ENCODE measurements at regions not wholly inside any gene's neighbourhood (a gene's known extent, or its start where the extent isn't known, plus 50 kb on each side); places are given as distances from the start of the nearest gene placed in this dataset.

DNA sequence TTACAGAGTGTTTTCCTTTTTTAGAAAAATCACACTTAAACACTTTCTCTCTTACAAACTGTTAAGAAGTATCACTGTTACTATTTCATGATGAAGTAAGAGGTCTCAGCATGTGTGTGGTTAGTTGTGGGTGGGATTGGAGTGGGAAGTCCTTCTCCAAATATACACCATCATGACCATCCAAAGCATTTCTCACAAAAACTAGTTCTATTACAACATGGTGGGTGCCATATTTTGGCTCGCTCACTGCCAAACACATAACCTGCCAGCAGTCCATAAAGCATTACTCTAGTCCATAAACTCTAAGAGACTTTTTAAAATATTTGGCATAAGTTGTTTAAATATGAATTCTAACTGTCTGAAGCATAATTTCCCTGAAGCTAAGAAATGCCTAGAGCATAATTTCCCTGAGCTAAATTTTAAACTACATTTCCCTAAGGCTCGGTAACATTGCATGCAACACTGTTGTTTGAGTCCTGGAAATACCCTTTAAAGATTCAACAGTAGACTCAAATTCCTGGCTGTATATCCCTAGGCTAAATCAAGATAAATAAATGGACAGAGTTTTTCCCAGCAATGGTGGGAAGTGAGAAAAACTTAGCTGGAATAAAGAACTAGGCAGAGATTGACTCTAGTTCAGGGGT is 415.0 kb upstream of the INTU start:
- Histone ChIP-seq H3K79me2 (ENCODE audit: insufficient read depth, low read length) (no peaks in the 10 kb centered on the region), H2AFZ (ENCODE audit: low read depth, low read length) (no peak overlapping the region), H3K27me3 (ENCODE audit: insufficient read depth, low read length) (no peaks in the 10 kb centered on the region), H3K4me1 (ENCODE audit: insufficient read depth, low read length) (peaks cover 2% of the 10 kb centered on the region), H3K27ac (ENCODE audit: low read depth, low read length) (no peak overlapping the region), H4K20me1 (ENCODE audit: insufficient read depth, low read length) (no peaks in the 10 kb centered on the region), H3K4me3 (ENCODE audit: insufficient read depth, low read depth, low read length) (no peak overlapping the region), H3K9ac (ENCODE audit: low read length) (no peak overlapping the region), H3K4me2 (ENCODE audit: low read length) (no peak overlapping the region), H3K9me3 (ENCODE audit: insufficient read depth, low read depth, low read length) (no peaks in the 10 kb centered on the region), H3K36me3 (ENCODE audit: insufficient read depth, low read length) (no peaks in the 10 kb centered on the region)
- Mint-ChIP-seq H3K4me1 (ENCODE audit: low read depth, unreplicated experiment) (peaks cover under 1% of the 10 kb centered on the region), H3K27me3 (ENCODE audit: low read depth, unreplicated experiment) (no peaks in the 10 kb centered on the region), H3K4me3 (ENCODE audit: unreplicated experiment) (no peak overlapping the region), H3K27ac (ENCODE audit: unreplicated experiment) (no peak overlapping the region), H3K9me3 (ENCODE audit: unreplicated experiment) (no peaks in the 10 kb centered on the region), H3K36me3 (ENCODE audit: low read depth, unreplicated experiment) (no peaks in the 10 kb centered on the region)
- FAIRE-seq (no peak), DNase-seq (ENCODE audit: low read depth) (no peak)
- TF ChIP-seq, protein P1, sequence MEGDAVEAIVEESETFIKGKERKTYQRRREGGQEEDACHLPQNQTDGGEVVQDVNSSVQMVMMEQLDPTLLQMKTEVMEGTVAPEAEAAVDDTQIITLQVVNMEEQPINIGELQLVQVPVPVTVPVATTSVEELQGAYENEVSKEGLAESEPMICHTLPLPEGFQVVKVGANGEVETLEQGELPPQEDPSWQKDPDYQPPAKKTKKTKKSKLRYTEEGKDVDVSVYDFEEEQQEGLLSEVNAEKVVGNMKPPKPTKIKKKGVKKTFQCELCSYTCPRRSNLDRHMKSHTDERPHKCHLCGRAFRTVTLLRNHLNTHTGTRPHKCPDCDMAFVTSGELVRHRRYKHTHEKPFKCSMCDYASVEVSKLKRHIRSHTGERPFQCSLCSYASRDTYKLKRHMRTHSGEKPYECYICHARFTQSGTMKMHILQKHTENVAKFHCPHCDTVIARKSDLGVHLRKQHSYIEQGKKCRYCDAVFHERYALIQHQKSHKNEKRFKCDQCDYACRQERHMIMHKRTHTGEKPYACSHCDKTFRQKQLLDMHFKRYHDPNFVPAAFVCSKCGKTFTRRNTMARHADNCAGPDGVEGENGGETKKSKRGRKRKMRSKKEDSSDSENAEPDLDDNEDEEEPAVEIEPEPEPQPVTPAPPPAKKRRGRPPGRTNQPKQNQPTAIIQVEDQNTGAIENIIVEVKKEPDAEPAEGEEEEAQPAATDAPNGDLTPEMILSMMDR (IDR thresholded peaks at IDR 0.05; ENCODE audit: insufficient read depth, low read depth, low read length) = no peak
- TF ChIP-seq EZH2 (IDR thresholded peaks at IDR 0.05; ENCODE audit: insufficient read depth, low read length) = no peak

DNA sequence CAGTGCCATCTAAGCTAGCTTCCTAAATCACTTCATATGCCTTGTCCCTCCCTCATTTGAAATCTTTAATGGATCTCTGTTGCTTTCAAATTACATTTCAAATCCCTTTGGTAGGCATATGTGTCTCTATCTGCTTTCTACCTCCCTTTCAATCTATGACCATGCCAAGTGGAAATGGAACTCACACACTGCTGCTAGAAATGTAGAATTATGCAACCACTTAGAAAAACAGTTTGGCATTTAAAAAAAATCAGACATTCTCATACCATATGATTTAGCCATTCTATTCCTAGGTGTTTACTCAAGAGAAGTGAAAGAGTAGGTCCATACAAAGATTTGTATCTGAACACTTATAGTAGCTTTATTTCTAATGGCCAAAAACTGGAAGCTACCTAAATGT is 413.5 kb upstream of the INTU start:
- H3K4me2 ChIP-seq (ENCODE audit: low read length) = no peak overlapping the region
- no peak overlapping the region for H3K27ac Mint-ChIP-seq (ENCODE audit: unreplicated experiment)
- DNase-seq (ENCODE audit: low read depth) (no peak), FAIRE-seq (no peak)
- no peak overlapping the region for H3K4me3 ChIP-seq (ENCODE audit: insufficient read depth, low read depth, low read length)
- no peaks in the 10 kb centered on the region for H3K4me1 Mint-ChIP-seq (ENCODE audit: low read depth, unreplicated experiment)
- H3K4me3 Mint-ChIP-seq (ENCODE audit: unreplicated experiment) = no peak overlapping the region
- H3K36me3 ChIP-seq (ENCODE audit: insufficient read depth, low read length) = no peaks in the 10 kb centered on the region
- TF ChIP-seq EZH2 (IDR thresholded peaks at IDR 0.05; ENCODE audit: insufficient read depth, low read length) = no peak
- TF ChIP-seq, protein P1 (IDR thresholded peaks at IDR 0.05; ENCODE audit: insufficient read depth, low read depth, low read length) = no peak
- no peaks in the 10 kb centered on the region for H3K27me3 ChIP-seq (ENCODE audit: insufficient read depth, low read length)
- no peaks in the 10 kb centered on the region for H3K36me3 Mint-ChIP-seq (ENCODE audit: low read depth, unreplicated experiment)
- no peak overlapping the region for H3K27ac ChIP-seq (ENCODE audit: low read depth, low read length)
- H4K20me1 ChIP-seq (ENCODE audit: insufficient read depth, low read length) = no peaks in the 10 kb centered on the region
- H3K79me2 ChIP-seq (ENCODE audit: insufficient read depth, low read length) = no peaks in the 10 kb centered on the region
- no peaks in the 10 kb centered on the region for H3K9me3 Mint-ChIP-seq (ENCODE audit: unreplicated experiment)
- no peaks in the 10 kb centered on the region for H3K9me3 ChIP-seq (ENCODE audit: insufficient read depth, low read depth, low read length)
- no peak overlapping the region for H3K9ac ChIP-seq (ENCODE audit: low read length)
- no peaks in the 10 kb centered on the region for H3K4me1 ChIP-seq (ENCODE audit: insufficient read depth, low read length)
- H3K27me3 Mint-ChIP-seq (ENCODE audit: low read depth, unreplicated experiment) = no peaks in the 10 kb centered on the region
- no peak overlapping the region for H2AFZ ChIP-seq (ENCODE audit: low read depth, low read length)

DNA sequence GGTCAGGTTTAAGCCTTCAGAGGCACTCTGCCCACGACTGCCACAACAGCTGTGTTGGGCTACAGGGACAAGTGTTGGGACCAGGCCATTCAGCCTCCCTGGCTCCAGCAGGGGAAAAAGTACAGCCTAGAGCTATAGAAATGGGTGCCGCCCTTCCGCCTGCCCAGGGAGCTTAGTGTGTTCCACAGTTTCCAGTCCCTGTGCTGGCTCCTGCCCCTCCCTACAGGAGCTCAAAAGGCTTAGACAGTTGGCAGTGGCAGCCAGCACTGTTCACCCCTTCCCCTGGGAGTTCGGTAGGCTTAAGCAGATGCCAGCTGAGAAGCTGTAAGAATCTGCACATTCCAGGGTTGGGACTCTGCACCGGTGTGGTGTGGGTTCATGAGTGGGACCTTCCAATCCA is 408.2 kb upstream of the INTU start:
- Mint-ChIP-seq H3K9me3 (ENCODE audit: unreplicated experiment) (peaks cover 2% of the 10 kb centered on the region), H3K4me3 (ENCODE audit: unreplicated experiment) (no peak overlapping the region), H3K36me3 (ENCODE audit: low read depth, unreplicated experiment) (no peaks in the 10 kb centered on the region), H3K27me3 (ENCODE audit: low read depth, unreplicated experiment) (no peaks in the 10 kb centered on the region), H3K4me1 (ENCODE audit: low read depth, unreplicated experiment) (no peaks in the 10 kb centered on the region), H3K27ac (ENCODE audit: unreplicated experiment) (no peak overlapping the region)
- H3K79me2 ChIP-seq (ENCODE audit: insufficient read depth, low read length) = no peaks in the 10 kb centered on the region
- no peaks in the 10 kb centered on the region for H4K20me1 ChIP-seq (ENCODE audit: insufficient read depth, low read length)
- no peak overlapping the region for H3K27ac ChIP-seq (ENCODE audit: low read depth, low read length)
- H3K9me3 ChIP-seq (ENCODE audit: insufficient read depth, low read depth, low read length) = no peaks in the 10 kb centered on the region
- no peak overlapping the region for H3K4me2 ChIP-seq (ENCODE audit: low read length)
- no peak overlapping the region for H3K9ac ChIP-seq (ENCODE audit: low read length)
- H3K4me1 ChIP-seq (ENCODE audit: insufficient read depth, low read length) = no peaks in the 10 kb centered on the region
- TF ChIP-seq, protein P1 (IDR thresholded peaks at IDR 0.05; ENCODE audit: insufficient read depth, low read depth, low read length) = no peak
- TF ChIP-seq EZH2 (IDR thresholded peaks at IDR 0.05; ENCODE audit: insufficient read depth, low read length) = no peak
- no peak for FAIRE-seq
- no peak overlapping the region for H2AFZ ChIP-seq (ENCODE audit: low read depth, low read length)
- DNase-seq (ENCODE audit: low read depth) = no peak
- H3K4me3 ChIP-seq (ENCODE audit: insufficient read depth, low read depth, low read length) = no peak overlapping the region
- no peaks in the 10 kb centered on the region for H3K27me3 ChIP-seq (ENCODE audit: insufficient read depth, low read length)
- no peaks in the 10 kb centered on the region for H3K36me3 ChIP-seq (ENCODE audit: insufficient read depth, low read length)
